ENCODE measurements at regions not wholly inside any gene's neighbourhood (a gene's known extent, or its start where the extent isn't known, plus 50 kb on each side); places are given as distances from the start of the nearest gene placed in this dataset.

GRCh38 chr21:36554411-36555157 lies 74.7 kb upstream of the CLDN14 start:
- TF ChIP-seq CTCF (IDR thresholded peaks at IDR 0.05) = no peak
- Histone ChIP-seq H3K4me3 (no peak overlapping the region), H3K9me3 (no peaks in the 10 kb centered on the region), H3K4me1 (ENCODE audit: low read depth) (no peaks in the 10 kb centered on the region), H3K36me3 (ENCODE audit: low read depth) (no peaks in the 10 kb centered on the region)
- ATAC-seq (no peak), DNase-seq (no peak)
- intact Hi-C loops (cut with DNase I, micrococcal nuclease) = no loop called here

GRCh38 chr21:36555199-36555800 lies 75.4 kb upstream of the CLDN14 start:
- ATAC-seq = no peak

GRCh38 chr21:36557316-36557715 lies 77.4 kb upstream of the CLDN14 start:
- no peak for DNase-seq
- Histone ChIP-seq H3K4me3 (no peak overlapping the region), H3K9me3 (no peaks in the 10 kb centered on the region), H3K36me3 (ENCODE audit: low read depth) (no peaks in the 10 kb centered on the region), H3K4me1 (ENCODE audit: low read depth) (no peaks in the 10 kb centered on the region)
- no peak for ATAC-seq
- intact Hi-C loops (cut with DNase I, micrococcal nuclease) = no loop called here
- TF ChIP-seq CTCF (IDR thresholded peaks at IDR 0.05) = no peak

More at GRCh38 chr21:36555199-36555800, 75.4 kb upstream of the CLDN14 start:
- Histone ChIP-seq H3K4me1 (ENCODE audit: low read depth) (no peaks in the 10 kb centered on the region), H3K36me3 (ENCODE audit: low read depth) (no peaks in the 10 kb centered on the region), H3K9me3 (no peaks in the 10 kb centered on the region), H3K4me3 (no peak overlapping the region)
- DNase-seq = no peak
- TF ChIP-seq CTCF (IDR thresholded peaks at IDR 0.05) = no peak
- intact Hi-C loops (cut with DNase I, micrococcal nuclease) = no loop called here

- Histone ChIP-seq H3K4me1 (ENCODE audit: low read depth) (no peaks in the 10 kb centered on the region), H3K9me3 (no peaks in the 10 kb centered on the region), H3K4me3 (no peak overlapping the region), H3K36me3 (ENCODE audit: low read depth) (no peaks in the 10 kb centered on the region)
- intact Hi-C loops (cut with DNase I, micrococcal nuclease) = no loop called here
- DNase-seq (no peak), ATAC-seq (no peak)
- TF ChIP-seq CTCF (IDR thresholded peaks at IDR 0.05) = no peak
Measured at GRCh38 chr21:36560933-36561575, 81.1 kb upstream of the CLDN14 start.

- TF ChIP-seq CTCF (IDR thresholded peaks at IDR 0.05) = no peak
- H3K36me3 ChIP-seq (ENCODE audit: low read depth) = no peaks in the 10 kb centered on the region
- no peak for DNase-seq
- intact Hi-C loops (cut with DNase I, micrococcal nuclease) = no loop called here
- no peak overlapping the region for H3K4me3 ChIP-seq
- no peaks in the 10 kb centered on the region for H3K4me1 ChIP-seq (ENCODE audit: low read depth)
- no peaks in the 10 kb centered on the region for H3K9me3 ChIP-seq
- no peak for ATAC-seq
Measured at GRCh38 chr21:36563341-36563926, 83.5 kb upstream of the CLDN14 start.
